SU-DHL-6 (cell line): ENCODE measurements at regions not wholly inside any gene's neighbourhood (a gene's known extent, or its start where the extent isn't known, plus 50 kb on each side); places are given as distances from the start of the nearest gene placed in this dataset.

ENCODE experiments used
- H2AFZ ChIP-seq: fragments of 200-600 bp; sonication (generic); 2 replicates; pipeline ENCODE4 v1.6.1; 2014; ENCODE audit warnings: low read depth, mild to moderate bottlenecking, moderate library complexity, mixed read lengths, antibody characterized with exemption, low read length; ENCODE audit not compliant: severe bottlenecking
- H3F3A ChIP-seq: fragments of 200-600 bp; shearing (Covaris generic); 2 replicates; pipeline ENCODE4 v1.6.0; 2016; ENCODE audit warnings: antibody characterized with exemption, mild to moderate bottlenecking; ENCODE audit not compliant: insufficient read depth
- H3K27ac ChIP-seq: fragments of 200-600 bp; sonication (generic); 2 replicates; pipeline ENCODE4 v1.5.1; 2016; ENCODE audit warnings: low read depth, mild to moderate bottlenecking, low read length, moderate library complexity, mixed read lengths
- H3K27me3 ChIP-seq: fragments of 200-600 bp; sonication (generic), shearing (Covaris generic); 2 replicates; pipeline ENCODE4 v1.6.0; 2014; ENCODE audit warnings: mild to moderate bottlenecking, low read length
- H3K36me3 ChIP-seq: fragments of 200-600 bp; sonication (generic); 2 replicates; pipeline ENCODE4 v1.6.1; 2014; ENCODE audit warnings: mild to moderate bottlenecking, low read length, mixed read lengths
- H3K4me2 ChIP-seq: fragments of 300-600, 200-600 bp; shearing (Covaris generic), sonication (generic); 2 replicates; pipeline ENCODE4 v1.6.0; 2014; ENCODE audit warnings: low read length, low read depth, mild to moderate bottlenecking; ENCODE audit not compliant: poor library complexity, severe bottlenecking
- H3K4me3 ChIP-seq: fragments of 200-600 bp; sonication (generic); 2 replicates; pipeline ENCODE4 v1.5.1; 2014; ENCODE audit warnings: antibody characterized with exemption, low read length, mild to moderate bottlenecking, mixed read lengths; ENCODE audit not compliant: insufficient read depth, poor library complexity, severe bottlenecking
- H3K79me2 ChIP-seq: fragments of 200-600 bp; sonication (generic); 2 replicates; pipeline ENCODE4 v1.6.1; 2014; ENCODE audit warnings: mild to moderate bottlenecking, low read length, moderate library complexity; ENCODE audit not compliant: insufficient read depth
- H3K9ac ChIP-seq: fragments of 200-600 bp; sonication (generic); 2 replicates; pipeline ENCODE4 v1.7.0; 2014; ENCODE audit warnings: mild to moderate bottlenecking, low read length
- H3K9me2 ChIP-seq: fragments of 200-600 bp; sonication (generic); replicated peaks from 2 replicates; pipeline ENCODE4 v1.6.1; 2014; ENCODE audit warnings: low read length; ENCODE audit not compliant: insufficient read depth
- H3K9me3 ChIP-seq: fragments of 200-600 bp; sonication (generic); 2 replicates; pipeline ENCODE4 v1.6.1; 2014; ENCODE audit warnings: low read length, mixed read lengths; ENCODE audit not compliant: insufficient read depth
- H4K20me1 ChIP-seq: fragments of 200-600 bp; sonication (generic); 2 replicates; pipeline ENCODE4 v1.6.1; 2014; ENCODE audit warnings: low read depth, mild to moderate bottlenecking, antibody characterized with exemption, low read length, moderate library complexity, mixed read lengths
- CTCF ChIP-seq: fragments of 200-600 bp; sonication (generic); IDR thresholded peaks from one replicate; pipeline ENCODE4 v1.5.1; 2017; ENCODE audit warnings: antibody characterized with exemption, mild to moderate bottlenecking, low read length, moderate library complexity; ENCODE audit not compliant: insufficient read depth, poor library complexity, severe bottlenecking
- EZH2phosphoT487 ChIP-seq: fragments of 200-600 bp; sonication (generic), shearing (Covaris generic); conservative IDR thresholded peaks from 2 replicates; pipeline ENCODE4 v1.6.1; 2018; ENCODE audit warnings: mild to moderate bottlenecking, antibody characterized with exemption, low read length, moderate library complexity, mixed read lengths

GRCh38 chr16:13554005-13554404 is 365.9 kb upstream of the ERCC4 start:
- Histone ChIP-seq H3F3A (no peaks in the 10 kb centered on the region), H3K9ac (no peak overlapping the region), H2AFZ (no peak overlapping the region), H3K4me3 (no peak overlapping the region), H3K27me3 (no peaks in the 10 kb centered on the region), H4K20me1 (no peaks in the 10 kb centered on the region), H3K9me3 (no peaks in the 10 kb centered on the region), H3K27ac (no peak overlapping the region), H3K9me2 (no peaks in the 10 kb centered on the region), H3K79me2 (no peaks in the 10 kb centered on the region), H3K4me2 (no peak overlapping the region), H3K36me3 (no peaks in the 10 kb centered on the region)
- no peak for TF ChIP-seq CTCF
- TF ChIP-seq EZH2phosphoT487, result no peak

GRCh38 chr16:13554643-13555042 is 365.3 kb upstream of the ERCC4 start:
- Histone ChIP-seq H3K36me3 (no peaks in the 10 kb centered on the region), H3K9me2 (no peaks in the 10 kb centered on the region), H3K79me2 (no peaks in the 10 kb centered on the region), H3K9ac (no peak overlapping the region), H2AFZ (no peak overlapping the region), H3K27ac (no peak overlapping the region), H3K4me3 (no peak overlapping the region), H4K20me1 (no peaks in the 10 kb centered on the region), H3K9me3 (no peaks in the 10 kb centered on the region), H3F3A (no peaks in the 10 kb centered on the region), H3K4me2 (no peak overlapping the region), H3K27me3 (no peaks in the 10 kb centered on the region)
- no peak for TF ChIP-seq EZH2phosphoT487
- no peak for TF ChIP-seq CTCF

DNA sequence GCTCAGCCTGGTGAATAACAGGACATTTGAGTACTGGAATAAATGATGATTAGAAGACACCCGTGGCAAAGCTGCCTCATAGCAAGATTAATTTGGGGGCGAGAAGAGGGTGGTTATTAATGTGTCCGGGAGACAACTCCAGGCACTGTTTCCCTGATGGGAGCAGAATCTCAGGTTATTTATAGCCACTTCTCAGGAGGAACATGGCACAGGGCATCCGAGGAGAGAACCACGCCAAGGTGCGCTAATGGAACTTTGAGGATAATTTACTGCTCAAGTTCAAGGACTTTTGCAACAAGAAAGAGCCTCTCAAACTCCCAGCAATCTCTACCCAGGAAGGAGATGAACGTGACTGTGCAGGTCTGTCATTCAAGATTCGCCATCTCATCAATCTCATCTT is 362.5 kb upstream of the ERCC4 start:
- no peak for TF ChIP-seq EZH2phosphoT487
- no peak for TF ChIP-seq CTCF
- H3K9me3 ChIP-seq, result no peaks in the 10 kb centered on the region

More for the DNA sequence above, 362.5 kb upstream of the ERCC4 start:
- no peaks in the 10 kb centered on the region for H3K79me2 ChIP-seq
- H3K4me3 ChIP-seq, result no peak overlapping the region
- H3K36me3 ChIP-seq, result no peaks in the 10 kb centered on the region
- no peaks in the 10 kb centered on the region for H3K27me3 ChIP-seq
- H3K4me2 ChIP-seq, result no peak overlapping the region
- no peaks in the 10 kb centered on the region for H3F3A ChIP-seq
- no peak overlapping the region for H3K27ac ChIP-seq
- H2AFZ ChIP-seq, result no peak overlapping the region
- H3K9ac ChIP-seq, result no peak overlapping the region
- no peaks in the 10 kb centered on the region for H4K20me1 ChIP-seq
- H3K9me2 ChIP-seq, result no peaks in the 10 kb centered on the region
